ENCODE measurements at regions not wholly inside any gene's neighbourhood (a gene's known extent, or its start where the extent isn't known, plus 50 kb on each side); places are given as distances from the start of the nearest gene placed in this dataset.

DNA sequence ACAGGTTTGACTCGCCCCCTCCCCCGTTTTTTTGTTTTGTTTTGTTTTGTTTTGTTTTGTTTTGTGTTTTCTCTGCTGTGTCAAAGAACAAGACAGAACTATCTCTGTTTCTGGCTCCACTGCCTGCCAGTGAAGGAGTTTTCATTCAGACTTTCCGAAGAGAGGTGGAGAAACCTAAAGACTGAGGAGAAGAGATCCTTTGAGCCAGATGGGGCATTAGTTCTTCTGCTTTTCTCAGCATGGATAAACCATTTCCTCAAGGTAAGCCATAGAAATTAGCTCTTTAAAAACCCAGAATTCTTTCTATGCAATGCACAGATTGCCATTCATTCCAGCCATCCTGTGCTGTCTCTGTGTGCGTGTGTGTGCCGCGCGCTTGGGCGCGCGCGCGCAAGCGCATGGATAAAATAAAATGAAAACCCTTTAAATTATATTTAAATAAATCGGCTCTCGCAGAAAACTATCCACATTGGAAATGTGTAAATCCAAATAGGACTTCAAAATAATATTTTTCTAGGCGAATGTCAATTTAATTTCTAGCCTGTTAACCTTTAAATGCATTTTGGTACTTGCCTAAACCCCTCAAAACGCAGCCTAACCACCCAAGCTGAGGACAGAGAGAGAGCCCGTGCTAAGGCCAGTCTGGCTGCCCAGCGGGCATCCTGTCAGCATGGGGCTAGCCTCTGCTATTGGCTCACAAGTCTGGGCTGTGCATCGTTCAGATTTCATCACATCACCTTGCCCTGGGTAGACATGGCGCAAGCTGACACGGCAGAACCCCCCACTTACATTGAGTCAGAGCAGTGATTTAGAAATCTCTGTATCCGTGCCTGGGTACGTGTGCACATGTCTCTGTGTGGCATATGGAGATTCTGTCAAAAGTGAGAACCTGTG lies 113.0 kb upstream of the VAMP7 start:
- Mint-ChIP-seq H3K9me3 (peaks cover 0 to 5% (median 0%) of the 10 kb centered on the region in 11 donors), H3K27me3 (no peaks in the 10 kb centered on the region), H3K4me1 (peaks cover 0 to 12% (median 6%) of the 10 kb centered on the region in 7 donors), H3K4me3 (peak overlapping the region; percentile 79 to 90 (median 82)), H3K27ac (peak overlapping the region in 1 of 9 donors; percentile 45), H3K36me3 (no peaks in the 10 kb centered on the region)
- no peaks in the 10 kb centered on the region for H3K4me1 ChIP-seq (ENCODE audit: control insufficient read depth in 2 of 2, insufficient read depth in 2 of 2, low read length in 2 of 2)
- no peak for DNase-seq
- H3K27ac ChIP-seq (ENCODE audit: low read depth, low read length): no peak overlapping the region
- ChIA-PET CTCF (no interaction called here), POLR2A (no interaction called here)
- intact Hi-C loops (cut with micrococcal nuclease): loop anchor here in 1 of 2 donors (2.0 to 10.0 kb wide), 3 partner anchors 114 to 741 kb away; partner anchors contain the start of genes FUNDC2, RAB39B and VAMP7
- no peak overlapping the region for H3K4me3 ChIP-seq (ENCODE audit: low read length)
- H3K27me3 ChIP-seq (ENCODE audit: control insufficient read depth in 2 of 2, insufficient read depth in 2 of 2, low read length in 2 of 2): no peaks in the 10 kb centered on the region
- no peaks in the 10 kb centered on the region for H3K9me3 ChIP-seq (ENCODE audit: control insufficient read depth in 2 of 3, low read length in 3 of 3)
- no peaks in the 10 kb centered on the region for H3K36me3 ChIP-seq (ENCODE audit: control insufficient read depth in 2 of 3, insufficient read depth in 3 of 3, low read length in 3 of 3)
- peak; percentile 36 for ATAC-seq

DNA sequence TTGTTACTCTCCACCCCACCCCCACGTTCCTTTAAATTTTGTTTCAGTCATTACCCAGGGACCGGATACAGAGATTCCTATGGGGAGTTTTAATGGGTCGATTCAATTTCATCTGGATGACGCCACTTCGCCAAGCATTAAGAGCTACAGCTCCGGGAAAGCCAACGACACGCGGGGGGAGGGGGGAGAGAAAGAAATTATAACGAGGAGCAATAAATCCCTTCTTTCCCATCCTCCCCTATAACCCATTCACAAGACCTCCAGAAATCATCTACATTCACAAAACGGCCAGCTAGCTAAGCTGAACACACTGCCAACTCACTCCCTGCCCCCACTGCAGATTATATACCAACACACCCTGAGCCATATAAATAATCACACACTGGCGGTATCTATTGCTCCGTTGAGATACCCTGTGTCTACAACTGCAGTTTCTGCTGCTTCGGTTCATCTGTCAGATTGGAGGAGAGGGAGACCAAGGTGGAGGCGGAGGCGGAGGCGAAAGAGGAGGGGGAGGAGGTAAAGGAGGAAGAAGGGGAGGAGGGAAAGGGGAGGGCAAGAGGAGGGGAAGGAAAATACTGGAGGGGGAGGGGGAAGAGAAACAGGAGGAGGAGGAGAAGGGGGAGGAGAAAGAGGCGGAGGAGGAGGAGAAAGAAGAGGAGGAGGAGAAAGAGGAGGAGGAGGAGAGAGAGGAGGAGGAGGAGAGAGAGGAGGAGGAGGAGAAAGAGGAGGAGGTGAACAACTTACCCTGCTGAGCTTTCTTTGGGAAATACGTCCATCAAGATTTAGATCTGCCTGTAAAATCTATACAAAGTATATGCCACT lies 113.9 kb upstream of the VAMP7 start:
- intact Hi-C loops (cut with micrococcal nuclease): loop anchor here in 1 of 2 donors (2.0 to 10.0 kb wide), 3 partner anchors 115 to 740 kb away; partner anchors contain the start of genes FUNDC2, RAB39B and VAMP7

GRCh38 chrX:155766321-155766720 lies 114.8 kb upstream of the VAMP7 start:
- no peaks in the 10 kb centered on the region for H3K4me1 ChIP-seq (ENCODE audit: control insufficient read depth in 2 of 2, insufficient read depth in 2 of 2, low read length in 2 of 2)
- ATAC-seq: no peak
- peaks cover 0 to 6% (median 3%) of the 10 kb centered on the region in 5 donors for H3K36me3 Mint-ChIP-seq
- peak overlapping the region in 4 of 9 donors; percentile 6 to 62 (median 40) for H3K27ac Mint-ChIP-seq
- H3K27ac ChIP-seq (ENCODE audit: low read depth, low read length): no peak overlapping the region
- H3K9me3 ChIP-seq (ENCODE audit: control insufficient read depth in 2 of 3, low read length in 3 of 3): no peaks in the 10 kb centered on the region
- ChIA-PET POLR2A (no interaction called here), CTCF (no interaction called here)
- peak overlapping the region in 5 of 10 donors; percentile 79 to 90 (median 80) for H3K4me3 Mint-ChIP-seq
- peaks cover 0 to 12% (median 6%) of the 10 kb centered on the region in 7 donors for H3K4me1 Mint-ChIP-seq
- H3K4me3 ChIP-seq (ENCODE audit: low read length): no peak overlapping the region
- no peaks in the 10 kb centered on the region for H3K36me3 ChIP-seq (ENCODE audit: control insufficient read depth in 2 of 3, insufficient read depth in 3 of 3, low read length in 3 of 3)
- H3K27me3 Mint-ChIP-seq: no peaks in the 10 kb centered on the region
- H3K27me3 ChIP-seq (ENCODE audit: control insufficient read depth in 2 of 2, insufficient read depth in 2 of 2, low read length in 2 of 2): no peaks in the 10 kb centered on the region
- peaks cover 0 to 14% (median 4%) of the 10 kb centered on the region in 11 donors for H3K9me3 Mint-ChIP-seq
- DNase-seq: no peak
- intact Hi-C loops (cut with micrococcal nuclease): loop anchor here in 1 of 2 donors (2.0 to 10.0 kb wide), 3 partner anchors 116 to 740 kb away; partner anchors contain the start of genes FUNDC2, RAB39B and VAMP7

More for the DNA sequence above, 113.9 kb upstream of the VAMP7 start:
- Mint-ChIP-seq H3K9me3 (peaks cover 0 to 7% (median 0%) of the 10 kb centered on the region in 11 donors), H3K27me3 (no peaks in the 10 kb centered on the region), H3K36me3 (no peaks in the 10 kb centered on the region), H3K4me1 (peaks cover 0 to 12% (median 6%) of the 10 kb centered on the region in 7 donors), H3K4me3 (peak overlapping the region; percentile 79 to 90 (median 86)), H3K27ac (peak overlapping the region in 7 of 9 donors; percentile 16 to 90 (median 45))
- DNase-seq (peak in 8 of 9 donors; percentile 2 to 38 (median 22)), ATAC-seq (peak; percentile 51)
- Histone ChIP-seq H3K27me3 (ENCODE audit: control insufficient read depth in 2 of 2, insufficient read depth in 2 of 2, low read length in 2 of 2) (no peaks in the 10 kb centered on the region), H3K36me3 (ENCODE audit: control insufficient read depth in 2 of 3, insufficient read depth in 3 of 3, low read length in 3 of 3) (no peaks in the 10 kb centered on the region), H3K27ac (ENCODE audit: low read depth, low read length) (peak overlapping the region; percentile 7), H3K4me1 (ENCODE audit: control insufficient read depth in 2 of 2, insufficient read depth in 2 of 2, low read length in 2 of 2) (no peaks in the 10 kb centered on the region), H3K9me3 (ENCODE audit: control insufficient read depth in 2 of 3, low read length in 3 of 3) (no peaks in the 10 kb centered on the region), H3K4me3 (ENCODE audit: low read length) (peak overlapping the region; percentile 16)
- POLR2A ChIA-PET: no interaction called here
- CTCF ChIA-PET: no interaction called here

GRCh38 chrX:155761185-155761584 lies 120.0 kb upstream of the VAMP7 start:
- Mint-ChIP-seq H3K27ac (no peak overlapping the region), H3K4me1 (no peaks in the 10 kb centered on the region), H3K4me3 (no peak overlapping the region), H3K9me3 (peaks cover 0 to 20% (median 4%) of the 10 kb centered on the region in 11 donors), H3K36me3 (peaks cover 0 to 7% (median 5%) of the 10 kb centered on the region in 5 donors), H3K27me3 (no peaks in the 10 kb centered on the region)
- H3K27me3 ChIP-seq (ENCODE audit: control insufficient read depth in 2 of 2, insufficient read depth in 2 of 2, low read length in 2 of 2): no peaks in the 10 kb centered on the region
- no peak overlapping the region for H3K27ac ChIP-seq (ENCODE audit: low read depth, low read length)
- no peaks in the 10 kb centered on the region for H3K36me3 ChIP-seq (ENCODE audit: control insufficient read depth in 2 of 3, insufficient read depth in 3 of 3, low read length in 3 of 3)
- ChIA-PET POLR2A (no interaction called here), CTCF (no interaction called here)
- DNase-seq (no peak), ATAC-seq (no peak)
- intact Hi-C loops (cut with micrococcal nuclease): loop anchor here in 1 of 2 donors (10.0 kb wide), 1 partner anchor 496 kb away; the partner anchor contains the start of gene RAB39B
- H3K9me3 ChIP-seq (ENCODE audit: control insufficient read depth in 2 of 3, low read length in 3 of 3): no peaks in the 10 kb centered on the region
- no peak overlapping the region for H3K4me3 ChIP-seq (ENCODE audit: low read length)
- no peaks in the 10 kb centered on the region for H3K4me1 ChIP-seq (ENCODE audit: control insufficient read depth in 2 of 2, insufficient read depth in 2 of 2, low read length in 2 of 2)

GRCh38 chrX:155757046-155757759 lies 123.9 kb upstream of the VAMP7 start:
- Mint-ChIP-seq H3K27ac (no peak overlapping the region), H3K4me1 (no peaks in the 10 kb centered on the region), H3K4me3 (no peak overlapping the region), H3K27me3 (no peaks in the 10 kb centered on the region), H3K9me3 (peaks cover 0 to 12% (median 4%) of the 10 kb centered on the region in 11 donors), H3K36me3 (peaks cover 0 to 7% (median 5%) of the 10 kb centered on the region in 5 donors)
- Histone ChIP-seq H3K4me3 (ENCODE audit: low read length) (no peak overlapping the region), H3K27ac (ENCODE audit: low read depth, low read length) (no peak overlapping the region), H3K4me1 (ENCODE audit: control insufficient read depth in 2 of 2, insufficient read depth in 2 of 2, low read length in 2 of 2) (no peaks in the 10 kb centered on the region), H3K9me3 (ENCODE audit: control insufficient read depth in 2 of 3, low read length in 3 of 3) (no peaks in the 10 kb centered on the region), H3K27me3 (ENCODE audit: control insufficient read depth in 2 of 2, insufficient read depth in 2 of 2, low read length in 2 of 2) (no peaks in the 10 kb centered on the region), H3K36me3 (ENCODE audit: control insufficient read depth in 2 of 3, insufficient read depth in 3 of 3, low read length in 3 of 3) (no peaks in the 10 kb centered on the region)
- no peak for ATAC-seq
- ChIA-PET POLR2A (no interaction called here), CTCF (no interaction called here)
- intact Hi-C loops (cut with micrococcal nuclease): no loop called here
- DNase-seq: no peak

DNA sequence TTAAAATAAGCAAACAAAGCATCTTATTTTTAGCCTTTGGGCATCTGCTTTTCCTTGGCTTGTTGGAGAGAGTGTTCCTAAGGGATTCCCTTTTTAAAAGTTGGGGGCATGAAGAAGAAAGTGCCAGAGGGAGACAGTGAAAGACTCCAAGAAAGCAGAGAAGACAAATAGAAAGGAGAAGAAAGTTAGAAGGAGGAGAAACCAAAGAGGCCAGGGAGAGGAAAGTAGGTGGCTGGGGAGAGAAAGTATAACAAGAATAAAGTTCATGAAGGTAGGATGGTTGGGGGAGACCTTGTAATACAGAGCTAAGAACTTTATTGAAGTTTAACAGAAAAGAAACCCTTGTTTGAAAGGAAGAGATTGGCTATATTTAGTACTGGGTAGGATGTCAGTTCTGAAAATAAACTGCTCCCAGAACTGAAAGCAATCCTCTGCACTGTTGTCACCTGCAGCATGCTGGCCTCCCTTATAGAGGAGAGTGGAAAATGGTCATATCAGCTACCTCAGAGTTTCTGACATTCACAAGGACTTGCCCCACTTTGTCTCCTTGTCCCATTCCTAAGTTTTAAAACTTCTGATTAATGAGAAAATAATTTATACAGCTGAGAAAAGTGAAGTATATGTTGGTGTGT lies 125.3 kb upstream of the VAMP7 start:
- Histone ChIP-seq H3K27ac (ENCODE audit: low read depth, low read length) (no peak overlapping the region), H3K4me3 (ENCODE audit: low read length) (no peak overlapping the region), H3K4me1 (ENCODE audit: control insufficient read depth in 2 of 2, insufficient read depth in 2 of 2, low read length in 2 of 2) (no peaks in the 10 kb centered on the region), H3K27me3 (ENCODE audit: control insufficient read depth in 2 of 2, insufficient read depth in 2 of 2, low read length in 2 of 2) (no peaks in the 10 kb centered on the region), H3K9me3 (ENCODE audit: control insufficient read depth in 2 of 3, low read length in 3 of 3) (no peaks in the 10 kb centered on the region), H3K36me3 (ENCODE audit: control insufficient read depth in 2 of 3, insufficient read depth in 3 of 3, low read length in 3 of 3) (no peaks in the 10 kb centered on the region)
- no peak overlapping the region for H3K4me3 Mint-ChIP-seq
- no peak overlapping the region for H3K27ac Mint-ChIP-seq
- peaks cover 0 to 5% (median under 1%) of the 10 kb centered on the region in 11 donors for H3K9me3 Mint-ChIP-seq
- peaks cover 0 to 1% (median 0%) of the 10 kb centered on the region in 5 donors for H3K36me3 Mint-ChIP-seq
- no peaks in the 10 kb centered on the region for H3K4me1 Mint-ChIP-seq
- intact Hi-C loops (cut with micrococcal nuclease): no loop called here
- H3K27me3 Mint-ChIP-seq: peaks cover 0 to 1% (median 0%) of the 10 kb centered on the region in 5 donors
- ATAC-seq: no peak
- DNase-seq: no peak
- POLR2A ChIA-PET: no interaction called here
- CTCF ChIA-PET: no interaction called here
